ENCODE measurements at regions not wholly inside any gene's neighbourhood (a gene's known extent, or its start where the extent isn't known, plus 50 kb on each side); places are given as distances from the start of the nearest gene placed in this dataset.

DNA sequence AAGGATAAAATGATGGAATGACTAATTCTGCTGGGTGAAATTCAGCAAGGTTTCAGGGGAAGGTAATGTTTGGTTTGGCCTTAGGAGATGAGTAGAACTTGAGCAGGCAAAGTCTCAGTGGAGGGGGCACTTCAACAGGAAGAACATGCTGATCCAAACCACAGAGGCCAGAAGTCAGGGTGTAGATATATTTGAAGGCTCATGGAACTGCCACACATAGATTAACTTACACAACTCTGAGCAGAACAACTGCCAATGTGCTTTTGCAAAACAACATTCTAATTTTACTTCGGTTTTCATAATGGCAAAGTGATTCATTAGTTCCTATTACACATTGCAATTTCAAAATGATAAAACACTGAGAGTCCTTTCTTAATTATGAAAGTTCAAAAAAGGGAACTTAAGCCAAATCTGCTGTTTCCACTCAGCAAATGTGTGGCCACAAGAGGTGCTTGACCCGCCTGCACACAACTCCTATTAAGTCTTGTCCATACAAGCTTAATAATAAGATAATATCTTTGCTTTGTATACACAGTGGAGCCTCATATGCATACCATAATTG, 284.8 kb downstream of the MREG start:
- H3K9me2 ChIP-seq, result no peaks in the 10 kb centered on the region
- peaks cover 21% of the 10 kb centered on the region for H3F3A ChIP-seq (replicated peaks; ENCODE audit: insufficient read depth)
- ChIA-PET CTCF (no interaction called here), POLR2A (no interaction called here)
- peak overlapping the region; percentile 5; the same call in 1 of the 2 replicates for H3K4me2 ChIP-seq
- no peaks in the 10 kb centered on the region for H3K79me2 ChIP-seq (ENCODE audit: insufficient read depth)
- no peak for DNase-seq
- H4K20me1 ChIP-seq (ENCODE audit: insufficient read depth), result no peaks in the 10 kb centered on the region
- H3K27me3 ChIP-seq (ENCODE audit: insufficient read depth), result no peaks in the 10 kb centered on the region
- no peak overlapping the region for H3K4me3 ChIP-seq (ENCODE audit: low read depth in 2 of 2, low read length in 1 of 2)
- no peak overlapping the region for H2AFZ ChIP-seq (ENCODE audit: low read depth)
- TF ChIP-seq MEF2A (IDR thresholded peaks at IDR 0.05; ENCODE audit: borderline replicate concordance, low read depth), result no peak
- peak in 1 of 2 experiments; percentile 44; a peak in 1 of 4 replicates for TF ChIP-seq EP300 (IDR thresholded peaks at IDR 0.05; ENCODE audit: borderline replicate concordance in 1 of 2, low read depth in 1 of 2, low read length in 1 of 2)
- peak; percentile 55 for TF ChIP-seq TCF12 (IDR thresholded peaks at IDR 0.05)
- TF ChIP-seq NFIC (IDR thresholded peaks at IDR 0.05; ENCODE audit: borderline replicate concordance), result peak; percentile 66
- TF ChIP-seq, protein P1, sequence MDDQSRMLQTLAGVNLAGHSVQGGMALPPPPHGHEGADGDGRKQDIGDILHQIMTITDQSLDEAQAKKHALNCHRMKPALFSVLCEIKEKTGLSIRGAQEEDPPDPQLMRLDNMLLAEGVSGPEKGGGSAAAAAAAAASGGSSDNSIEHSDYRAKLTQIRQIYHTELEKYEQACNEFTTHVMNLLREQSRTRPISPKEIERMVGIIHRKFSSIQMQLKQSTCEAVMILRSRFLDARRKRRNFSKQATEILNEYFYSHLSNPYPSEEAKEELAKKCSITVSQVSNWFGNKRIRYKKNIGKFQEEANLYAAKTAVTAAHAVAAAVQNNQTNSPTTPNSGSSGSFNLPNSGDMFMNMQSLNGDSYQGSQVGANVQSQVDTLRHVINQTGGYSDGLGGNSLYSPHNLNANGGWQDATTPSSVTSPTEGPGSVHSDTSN (IDR thresholded peaks at IDR 0.05), result peak; percentile 27
- TF ChIP-seq, protein P2, sequence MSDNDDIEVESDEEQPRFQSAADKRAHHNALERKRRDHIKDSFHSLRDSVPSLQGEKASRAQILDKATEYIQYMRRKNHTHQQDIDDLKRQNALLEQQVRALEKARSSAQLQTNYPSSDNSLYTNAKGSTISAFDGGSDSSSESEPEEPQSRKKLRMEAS (IDR thresholded peaks at IDR 0.05; ENCODE audit: low read depth), result 0 out of 2 replicates have a peak, but pooled peaks have one; percentile 14
- H3K27ac ChIP-seq (ENCODE audit: low read depth in 2 of 2, low read length in 1 of 2), result peak overlapping the region in 1 of 2 experiments; percentile 56; a peak in 2 of 4 replicates
- H3K9ac ChIP-seq, result no peak overlapping the region
- 0 out of 2 replicates have a peak, but pooled peaks cover 3% of the 10 kb centered on the region for H3K9me3 ChIP-seq
- H3K36me3 ChIP-seq (replicated peaks in 1 of 2; ENCODE audit: control insufficient read depth in 1 of 2, insufficient read depth in 2 of 2, low read length in 1 of 2), result no peaks in the 10 kb centered on the region
- H3K4me1 ChIP-seq (ENCODE audit: control insufficient read depth in 1 of 2, insufficient read depth in 2 of 2, low read depth in 1 of 2, low read length in 1 of 2), result peaks cover 0 to 16% of the 10 kb centered on the region in 2 experiments; a peak in 2 of 4 replicates
- WGBS (ENCODE audit: low lambda C conversion rate), result 59% methylated on average over 2 of the region's 2 CpGs

DNA sequence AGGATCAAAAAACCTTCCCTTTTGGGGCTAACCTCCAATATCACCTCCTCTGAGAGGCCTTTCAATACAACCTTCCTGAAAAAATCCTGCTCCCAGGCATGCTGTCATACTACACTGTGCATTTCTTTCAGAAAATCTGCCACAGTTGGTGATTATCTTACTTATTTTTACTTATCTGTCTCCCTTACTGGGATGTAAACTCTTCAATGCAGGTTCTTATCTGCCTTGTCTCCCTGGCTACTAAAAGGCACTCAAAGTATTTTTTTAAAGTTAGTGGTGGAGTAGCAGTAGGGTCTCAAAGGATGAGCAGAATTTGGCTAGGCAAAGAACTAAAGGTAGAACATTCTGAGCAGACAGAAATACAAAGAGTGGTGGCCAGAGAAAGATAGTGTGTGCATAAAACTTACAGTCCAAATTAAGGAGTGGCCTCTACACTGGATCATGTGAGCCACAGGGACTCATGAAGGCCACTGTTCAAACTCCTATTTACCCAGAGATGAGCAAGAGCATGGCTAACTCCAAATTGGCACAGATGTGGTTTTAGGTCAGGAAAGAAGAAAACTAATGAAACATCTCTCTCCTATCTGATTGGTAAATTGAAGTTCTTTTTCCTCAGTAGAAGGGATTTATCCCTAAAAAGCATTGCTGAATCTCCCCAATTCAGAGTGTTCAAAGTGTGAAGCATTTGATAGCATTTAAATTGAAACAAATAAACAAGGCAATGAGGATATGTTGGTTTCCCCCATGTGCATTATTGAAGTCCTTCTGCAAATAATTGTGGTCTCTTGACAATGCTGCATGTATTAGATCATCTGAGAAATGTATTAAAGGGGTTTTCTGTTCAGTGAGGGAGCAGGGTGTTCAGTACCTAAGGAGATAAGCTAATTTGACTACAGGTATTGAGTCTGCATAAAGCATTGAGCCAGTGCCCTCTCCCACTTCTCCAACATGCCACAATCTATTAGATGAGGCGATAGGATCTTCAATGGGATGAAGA, 285.5 kb downstream of the MREG start:
- Histone ChIP-seq H4K20me1 (ENCODE audit: insufficient read depth) (no peaks in the 10 kb centered on the region), H3K27ac (ENCODE audit: low read depth in 2 of 2, low read length in 1 of 2) (peak overlapping the region in 1 of 2 experiments; percentile 56; a peak in 2 of 4 replicates), H3K79me2 (ENCODE audit: insufficient read depth) (no peaks in the 10 kb centered on the region), H3K4me1 (ENCODE audit: control insufficient read depth in 1 of 2, insufficient read depth in 2 of 2, low read depth in 1 of 2, low read length in 1 of 2) (peaks cover 0 to 23% of the 10 kb centered on the region in 2 experiments; a peak in 2 of 4 replicates), H3F3A (replicated peaks; ENCODE audit: insufficient read depth) (peaks cover 21% of the 10 kb centered on the region), H3K9me2 (no peaks in the 10 kb centered on the region), H3K27me3 (ENCODE audit: insufficient read depth) (no peaks in the 10 kb centered on the region), H2AFZ (ENCODE audit: low read depth) (peak overlapping the region; percentile 45; the same call in 1 of the 2 replicates), H3K36me3 (replicated peaks in 1 of 2; ENCODE audit: control insufficient read depth in 1 of 2, insufficient read depth in 2 of 2, low read length in 1 of 2) (no peaks in the 10 kb centered on the region), H3K4me2 (no peak overlapping the region), H3K9me3 (0 out of 2 replicates have a peak, but pooled peaks cover under 1% of the 10 kb centered on the region), H3K9ac (no peak overlapping the region), H3K4me3 (ENCODE audit: low read depth in 2 of 2, low read length in 1 of 2) (no peak overlapping the region)
- TF ChIP-seq TAF1 (IDR thresholded peaks at IDR 0.05; ENCODE audit: borderline replicate concordance, low read depth, low read length) (no peak), RXRA (IDR thresholded peaks at IDR 0.05; ENCODE audit: borderline replicate concordance, low read depth) (no peak), TCF12 (IDR thresholded peaks at IDR 0.05) (no peak), RAD21 (IDR thresholded peaks at IDR 0.05; ENCODE audit: low read length) (no peak), ELF1 (IDR thresholded peaks at IDR 0.05) (no peak), MEF2A (IDR thresholded peaks at IDR 0.05; ENCODE audit: borderline replicate concordance, low read depth) (no peak), FOXJ3 (CRISPR knock-in tag; IDR thresholded peaks at IDR 0.05) (no peak), RCOR1 (IDR thresholded peaks at IDR 0.05; ENCODE audit: low read length) (no peak), GABPA (IDR thresholded peaks at IDR 0.05; ENCODE audit: low read depth) (no peak)
- TF ChIP-seq, protein P2 (IDR thresholded peaks at IDR 0.05; ENCODE audit: low read depth), result no peak
- TF ChIP-seq, protein P1 (IDR thresholded peaks at IDR 0.05), result no peak; the same call in 1 of the 2 replicates
- TF ChIP-seq, protein P3, sequence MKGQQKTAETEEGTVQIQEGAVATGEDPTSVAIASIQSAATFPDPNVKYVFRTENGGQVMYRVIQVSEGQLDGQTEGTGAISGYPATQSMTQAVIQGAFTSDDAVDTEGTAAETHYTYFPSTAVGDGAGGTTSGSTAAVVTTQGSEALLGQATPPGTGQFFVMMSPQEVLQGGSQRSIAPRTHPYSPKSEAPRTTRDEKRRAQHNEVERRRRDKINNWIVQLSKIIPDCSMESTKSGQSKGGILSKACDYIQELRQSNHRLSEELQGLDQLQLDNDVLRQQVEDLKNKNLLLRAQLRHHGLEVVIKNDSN (IDR thresholded peaks at IDR 0.05; ENCODE audit: borderline replicate concordance, low read depth), result no peak
- DNase-seq, result no peak
- 88% methylated on average over 1 of the region's 1 CpG for WGBS (ENCODE audit: low lambda C conversion rate)
- POLR2A ChIA-PET, result no interaction called here
- CTCF ChIA-PET, result no interaction called here

Data from SK-N-SH (cell line).